ENCODE measurements at regions not wholly inside any gene's neighbourhood (a gene's known extent, or its start where the extent isn't known, plus 50 kb on each side); places are given as distances from the start of the nearest gene placed in this dataset.
"Not testable (repeated sequence)": the region's sequence is repeated elsewhere in the genome, so short reads cannot be mapped to it uniquely, and the experiment has no call there.

DNA sequence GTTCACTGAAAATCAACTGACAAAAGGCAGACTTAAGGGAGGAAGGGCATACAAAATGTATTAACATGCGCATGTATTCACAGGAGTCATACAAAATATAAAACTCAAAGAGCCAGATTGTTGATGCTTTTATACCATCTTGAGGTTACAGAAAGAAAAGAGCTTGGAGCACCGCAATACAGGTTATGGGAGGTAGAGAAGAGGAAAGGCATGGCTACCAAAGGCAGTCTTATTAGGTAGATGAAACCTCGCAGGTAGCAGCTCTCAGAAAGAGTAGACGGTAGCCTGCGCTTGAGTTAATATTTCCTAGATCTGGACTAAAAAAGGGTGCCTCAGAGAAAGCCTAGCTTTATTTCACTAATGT is 69.0 kb upstream of the DHRS4 start:
- Histone ChIP-seq H3K4me3 (ENCODE audit: low read depth in 1 of 2, low read length in 2 of 2) (no peak overlapping the region), H3K27me3 (ENCODE audit: low read depth, low read length) (no peaks in the 10 kb centered on the region), H3K27ac (ENCODE audit: low read length) (no peak overlapping the region), H3K4me1 (ENCODE audit: control insufficient read depth in 1 of 2, insufficient read depth in 2 of 2, low read length in 2 of 2) (no peaks in the 10 kb centered on the region), H3K36me3 (ENCODE audit: control insufficient read depth in 1 of 2, insufficient read depth in 2 of 2, low read length in 2 of 2) (no peaks in the 10 kb centered on the region), H3K9me3 (ENCODE audit: control insufficient read depth in 1 of 2, low read length in 2 of 2) (peaks cover 5 to 7% of the 10 kb centered on the region in 2 donors)

DNA sequence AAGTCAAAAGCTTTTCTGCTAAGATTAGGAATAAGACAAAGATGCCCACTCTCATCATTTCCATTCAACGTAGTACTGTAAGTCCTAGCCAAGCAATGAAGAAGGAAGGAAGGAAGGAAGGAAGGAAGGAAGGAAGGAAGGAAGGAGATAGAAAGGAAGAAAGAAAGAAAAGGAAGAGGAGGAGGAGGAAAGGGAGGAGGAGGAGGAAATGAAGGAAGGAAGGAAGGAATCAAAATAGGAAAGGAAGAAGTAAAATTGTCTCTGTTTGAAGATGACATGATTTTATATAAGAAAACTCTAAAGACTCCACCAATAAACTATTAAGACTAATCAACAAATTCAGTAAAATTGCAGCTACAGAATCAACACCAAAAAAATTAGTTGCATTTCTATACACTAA is 66.0 kb upstream of the DHRS4 start:
- Histone ChIP-seq H3K27me3 (ENCODE audit: low read depth, low read length) (no peaks in the 10 kb centered on the region), H3K27ac (ENCODE audit: low read length) (no peak overlapping the region), H3K9me3 (ENCODE audit: control insufficient read depth in 1 of 2, low read length in 2 of 2) (peaks cover 5 to 7% of the 10 kb centered on the region in 2 donors), H3K36me3 (ENCODE audit: control insufficient read depth in 1 of 2, insufficient read depth in 2 of 2, low read length in 2 of 2) (no peaks in the 10 kb centered on the region), H3K4me1 (ENCODE audit: control insufficient read depth in 1 of 2, insufficient read depth in 2 of 2, low read length in 2 of 2) (no peaks in the 10 kb centered on the region), H3K4me3 (ENCODE audit: low read depth in 1 of 2, low read length in 2 of 2) (no peak overlapping the region)

DNA sequence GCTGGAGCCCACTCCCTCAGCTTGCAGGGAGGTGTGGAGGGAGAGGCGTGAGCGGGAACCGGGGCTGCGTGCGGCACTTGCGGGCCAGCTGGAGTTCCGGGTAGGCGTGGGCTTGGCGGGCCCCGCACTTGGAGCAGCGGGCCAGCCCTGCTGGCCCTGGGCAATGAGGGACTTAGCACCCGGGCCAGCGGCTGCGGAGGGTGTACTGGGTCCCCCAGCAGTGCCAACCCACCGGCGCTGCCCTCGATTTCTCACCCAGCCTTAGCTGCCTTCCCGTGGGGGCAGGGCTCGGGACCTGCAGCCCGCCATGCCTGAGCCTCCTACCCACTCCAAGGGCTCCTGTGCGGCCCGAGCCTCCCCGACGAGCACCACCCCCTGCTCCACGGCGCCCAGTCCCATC is 61.9 kb upstream of the DHRS4 start:
- H3K36me3 ChIP-seq (ENCODE audit: control insufficient read depth in 1 of 2, insufficient read depth in 2 of 2, low read length in 2 of 2); H3K9me3 ChIP-seq (ENCODE audit: control insufficient read depth in 1 of 2, low read length in 2 of 2); H3K4me1 ChIP-seq (ENCODE audit: control insufficient read depth in 1 of 2, insufficient read depth in 2 of 2, low read length in 2 of 2); H3K27me3 ChIP-seq (ENCODE audit: low read depth, low read length); H3K4me3 ChIP-seq (ENCODE audit: low read depth in 1 of 2, low read length in 2 of 2); H3K27ac ChIP-seq (ENCODE audit: low read length): not testable (repeated sequence)

DNA sequence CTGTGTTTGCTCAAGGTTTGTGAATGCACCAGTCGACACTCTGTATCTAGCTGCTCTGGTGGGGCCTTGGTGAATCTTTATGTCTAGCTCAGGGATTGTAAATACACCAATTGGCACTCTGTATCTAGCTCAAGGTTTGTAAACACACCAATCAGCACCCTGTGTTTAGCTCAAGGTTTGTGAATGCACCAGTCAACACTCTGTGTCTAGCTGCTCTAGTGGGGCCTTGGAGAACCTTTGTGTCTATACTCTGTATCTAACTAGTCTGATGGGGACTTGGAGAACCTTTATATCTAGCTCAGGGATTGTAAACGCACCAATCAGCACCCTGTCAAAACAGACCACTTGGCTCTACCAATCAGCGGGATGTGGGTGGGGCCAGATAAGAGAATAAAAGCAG is 61.3 kb upstream of the DHRS4 start:
- H3K27ac ChIP-seq (ENCODE audit: low read length); H3K4me3 ChIP-seq (ENCODE audit: low read depth in 1 of 2, low read length in 2 of 2); H3K4me1 ChIP-seq (ENCODE audit: control insufficient read depth in 1 of 2, insufficient read depth in 2 of 2, low read length in 2 of 2); H3K27me3 ChIP-seq (ENCODE audit: low read depth, low read length); H3K36me3 ChIP-seq (ENCODE audit: control insufficient read depth in 1 of 2, insufficient read depth in 2 of 2, low read length in 2 of 2); H3K9me3 ChIP-seq (ENCODE audit: control insufficient read depth in 1 of 2, low read length in 2 of 2): not testable (repeated sequence)

DNA sequence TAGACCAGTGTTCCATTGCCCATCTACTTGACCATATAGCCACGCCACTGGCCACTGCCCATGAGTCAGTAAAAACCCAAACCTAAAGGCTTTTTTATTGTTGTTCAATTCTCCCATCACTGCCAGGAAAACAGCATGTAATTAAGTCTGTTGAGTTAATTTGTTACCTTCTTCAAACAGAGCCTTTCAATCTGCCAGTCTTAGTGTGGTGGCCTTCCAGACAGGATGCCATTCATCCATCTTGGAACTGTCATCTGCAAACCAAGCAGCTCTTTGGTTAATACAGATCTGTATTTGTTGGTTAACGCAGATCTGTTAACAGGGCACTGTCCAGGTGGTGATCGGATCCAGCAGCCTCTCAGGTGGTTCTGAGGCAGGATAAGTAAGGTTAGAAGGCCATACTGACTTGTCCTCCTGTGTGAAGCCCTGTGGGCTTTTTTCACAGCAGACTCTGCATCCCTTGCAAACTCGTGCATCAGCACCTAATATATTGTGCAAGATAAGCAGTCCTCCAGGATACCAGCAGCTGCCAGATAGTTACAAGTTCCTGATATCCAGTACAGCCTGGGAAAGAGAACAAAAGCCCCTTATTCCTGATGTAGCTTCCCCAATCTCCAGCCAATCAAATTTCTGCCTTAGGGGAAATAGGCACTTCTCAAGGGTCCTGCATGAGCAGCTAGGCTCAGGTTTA is 59.1 kb upstream of the DHRS4 start:
- Histone ChIP-seq H3K27ac (ENCODE audit: low read length) (no peak overlapping the region), H3K4me3 (ENCODE audit: low read depth in 1 of 2, low read length in 2 of 2) (no peak overlapping the region), H3K9me3 (ENCODE audit: control insufficient read depth in 1 of 2, low read length in 2 of 2) (no peaks in the 10 kb centered on the region), H3K27me3 (ENCODE audit: low read depth, low read length) (no peaks in the 10 kb centered on the region), H3K36me3 (ENCODE audit: control insufficient read depth in 1 of 2, insufficient read depth in 2 of 2, low read length in 2 of 2) (no peaks in the 10 kb centered on the region), H3K4me1 (ENCODE audit: control insufficient read depth in 1 of 2, insufficient read depth in 2 of 2, low read length in 2 of 2) (no peaks in the 10 kb centered on the region)

DNA sequence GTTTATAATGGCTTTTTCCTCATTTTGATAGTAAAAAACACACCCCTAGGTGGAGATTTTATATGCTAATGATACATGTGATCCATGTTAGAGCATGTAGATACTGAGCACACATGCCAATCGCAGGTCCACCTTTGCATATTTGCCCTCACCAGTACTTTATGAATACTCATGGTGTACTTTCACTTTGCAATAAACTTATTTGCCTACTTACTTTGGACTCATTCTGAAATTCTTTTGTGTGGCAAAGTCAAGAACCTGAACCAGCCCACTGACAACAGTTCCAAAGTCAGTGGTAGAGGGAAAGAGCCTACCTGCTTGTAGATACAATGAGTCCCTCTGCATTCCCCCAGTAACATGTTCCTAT is 58.5 kb upstream of the DHRS4 start:
- no peaks in the 10 kb centered on the region for H3K36me3 ChIP-seq (ENCODE audit: control insufficient read depth in 1 of 2, insufficient read depth in 2 of 2, low read length in 2 of 2)
- H3K27ac ChIP-seq (ENCODE audit: low read length) = no peak overlapping the region
- no peaks in the 10 kb centered on the region for H3K9me3 ChIP-seq (ENCODE audit: control insufficient read depth in 1 of 2, low read length in 2 of 2)
- H3K4me3 ChIP-seq (ENCODE audit: low read depth in 1 of 2, low read length in 2 of 2) = no peak overlapping the region
- H3K4me1 ChIP-seq (ENCODE audit: control insufficient read depth in 1 of 2, insufficient read depth in 2 of 2, low read length in 2 of 2) = no peaks in the 10 kb centered on the region
- no peaks in the 10 kb centered on the region for H3K27me3 ChIP-seq (ENCODE audit: low read depth, low read length)

DNA sequence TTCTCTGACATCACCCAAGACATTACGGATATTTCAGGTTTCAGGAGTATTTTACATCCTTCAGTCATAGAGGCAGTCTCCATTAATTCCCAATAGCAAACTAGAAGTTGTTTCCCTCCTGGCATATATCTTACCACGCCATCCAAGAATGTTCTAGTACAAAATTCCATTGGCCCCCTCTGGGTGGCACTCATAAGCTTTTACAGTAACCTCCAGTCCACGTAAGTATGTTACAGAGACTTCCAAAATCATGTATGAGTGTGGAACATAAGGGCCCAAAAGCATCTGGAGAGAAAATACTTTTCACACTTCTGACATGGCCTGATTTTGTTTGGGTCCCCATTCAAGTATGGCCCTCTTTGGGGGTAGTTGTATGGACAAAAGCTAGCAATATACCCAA is 58.1 kb upstream of the DHRS4 start:
- Histone ChIP-seq H3K27me3 (ENCODE audit: low read depth, low read length) (no peaks in the 10 kb centered on the region), H3K4me3 (ENCODE audit: low read depth in 1 of 2, low read length in 2 of 2) (no peak overlapping the region)

DNA sequence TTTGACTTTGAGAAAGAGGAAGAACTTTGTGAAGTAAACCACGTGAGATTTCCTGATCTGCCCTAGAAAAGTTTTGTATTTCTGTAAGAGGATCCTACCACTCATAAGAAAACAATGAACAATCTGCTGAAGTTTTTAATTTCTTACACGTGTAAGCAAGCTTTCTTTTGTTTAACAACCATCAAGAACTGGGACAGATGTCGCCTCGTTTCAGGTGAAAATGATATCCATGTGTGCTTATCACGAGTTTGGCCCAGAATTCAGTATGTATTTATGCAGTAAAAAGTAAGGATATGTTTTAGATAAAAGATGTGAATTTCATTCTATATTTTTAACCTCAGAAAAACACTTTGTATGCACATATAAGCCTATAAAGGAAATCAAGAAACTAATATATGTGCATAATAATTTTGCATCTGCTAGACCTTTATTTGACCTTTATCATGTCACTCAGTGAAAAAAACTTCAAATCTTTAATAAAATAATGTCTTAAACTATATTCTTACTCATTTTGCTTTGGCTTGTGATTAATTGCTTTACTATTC is 56.9 kb upstream of the DHRS4 start:
- no peaks in the 10 kb centered on the region for H3K9me3 ChIP-seq (ENCODE audit: control insufficient read depth in 1 of 2, low read length in 2 of 2)
- no peak overlapping the region for H3K27ac ChIP-seq (ENCODE audit: low read length)
- no peak overlapping the region for H3K4me3 ChIP-seq (ENCODE audit: low read depth in 1 of 2, low read length in 2 of 2)
- no peaks in the 10 kb centered on the region for H3K27me3 ChIP-seq (ENCODE audit: low read depth, low read length)
- no peaks in the 10 kb centered on the region for H3K36me3 ChIP-seq (ENCODE audit: control insufficient read depth in 1 of 2, insufficient read depth in 2 of 2, low read length in 2 of 2)
- H3K4me1 ChIP-seq (ENCODE audit: control insufficient read depth in 1 of 2, insufficient read depth in 2 of 2, low read length in 2 of 2) = no peaks in the 10 kb centered on the region

More for the DNA sequence above, 58.1 kb upstream of the DHRS4 start:
- Histone ChIP-seq H3K4me1 (ENCODE audit: control insufficient read depth in 1 of 2, insufficient read depth in 2 of 2, low read length in 2 of 2) (no peaks in the 10 kb centered on the region), H3K9me3 (ENCODE audit: control insufficient read depth in 1 of 2, low read length in 2 of 2) (no peaks in the 10 kb centered on the region), H3K27ac (ENCODE audit: low read length) (no peak overlapping the region), H3K36me3 (ENCODE audit: control insufficient read depth in 1 of 2, insufficient read depth in 2 of 2, low read length in 2 of 2) (no peaks in the 10 kb centered on the region)

DNA sequence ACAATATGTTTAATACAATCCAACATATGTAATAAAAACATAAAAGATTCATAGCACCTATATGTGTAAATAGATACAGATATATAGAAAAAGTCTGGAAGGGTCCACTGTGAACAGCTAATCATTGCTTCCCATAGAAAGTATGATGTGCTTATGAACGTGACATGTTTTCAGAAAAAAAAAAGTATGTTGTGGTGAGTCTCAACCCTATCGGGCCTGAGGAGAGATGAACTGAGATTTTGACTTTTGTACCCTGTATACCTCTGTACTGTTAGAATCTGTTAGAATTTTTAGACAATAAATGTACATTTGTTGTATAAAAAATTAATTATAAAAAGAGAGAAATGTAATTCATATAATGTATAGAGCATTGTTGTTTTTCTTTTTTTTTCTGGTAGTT is 56.3 kb upstream of the DHRS4 start:
- not testable (repeated sequence) for H3K4me1 ChIP-seq (ENCODE audit: control insufficient read depth in 1 of 2, insufficient read depth in 2 of 2, low read length in 2 of 2); H3K27ac ChIP-seq (ENCODE audit: low read length); H3K4me3 ChIP-seq (ENCODE audit: low read depth in 1 of 2, low read length in 2 of 2); H3K9me3 ChIP-seq (ENCODE audit: control insufficient read depth in 1 of 2, low read length in 2 of 2); H3K36me3 ChIP-seq (ENCODE audit: control insufficient read depth in 1 of 2, insufficient read depth in 2 of 2, low read length in 2 of 2); H3K27me3 ChIP-seq (ENCODE audit: low read depth, low read length)

DNA sequence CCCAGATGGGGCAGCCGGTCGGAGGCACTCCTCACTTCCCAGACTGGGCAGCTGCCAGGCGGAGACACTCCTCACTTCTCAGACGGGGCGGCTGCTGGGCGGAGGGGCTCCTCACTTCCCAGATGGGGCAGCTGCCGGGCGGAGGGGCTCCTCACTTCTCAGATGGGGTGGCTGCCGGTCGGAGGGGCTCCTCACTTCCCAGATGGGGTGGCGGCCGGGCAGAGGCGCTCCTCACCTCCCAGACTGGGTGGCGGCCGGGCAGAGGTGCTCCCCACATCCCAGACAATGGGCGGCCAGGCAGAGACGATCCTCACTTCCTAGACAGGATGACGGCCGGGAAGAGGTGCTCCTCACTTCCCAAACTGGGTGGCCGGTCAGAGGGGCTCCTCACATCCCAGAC is 55.2 kb upstream of the DHRS4 start:
- not testable (repeated sequence) for H3K27me3 ChIP-seq (ENCODE audit: low read depth, low read length); H3K4me3 ChIP-seq (ENCODE audit: low read depth in 1 of 2, low read length in 2 of 2); H3K9me3 ChIP-seq (ENCODE audit: control insufficient read depth in 1 of 2, low read length in 2 of 2); H3K36me3 ChIP-seq (ENCODE audit: control insufficient read depth in 1 of 2, insufficient read depth in 2 of 2, low read length in 2 of 2); H3K4me1 ChIP-seq (ENCODE audit: control insufficient read depth in 1 of 2, insufficient read depth in 2 of 2, low read length in 2 of 2); H3K27ac ChIP-seq (ENCODE audit: low read length)

DNA sequence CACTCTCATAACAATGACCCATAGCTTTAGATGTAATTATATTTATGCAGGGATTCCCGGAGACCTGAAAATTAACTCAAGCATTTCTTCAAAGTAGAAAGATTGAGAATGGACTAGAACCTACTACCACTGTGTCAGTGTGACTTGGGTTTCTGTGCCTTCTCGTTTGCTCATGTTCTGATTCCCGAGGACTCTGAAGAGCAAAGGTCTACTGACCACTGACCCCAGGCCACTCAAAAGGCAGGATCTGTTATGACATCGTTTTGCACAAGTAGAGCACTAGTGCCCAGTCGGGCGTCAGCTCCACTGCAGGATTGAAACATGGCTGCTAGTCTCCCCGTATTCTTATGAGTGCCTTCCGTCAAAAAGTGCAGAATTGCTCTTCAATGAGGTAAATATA is 53.8 kb upstream of the DHRS4 start:
- Histone ChIP-seq H3K36me3 (ENCODE audit: control insufficient read depth in 1 of 2, insufficient read depth in 2 of 2, low read length in 2 of 2) (no peaks in the 10 kb centered on the region), H3K9me3 (ENCODE audit: control insufficient read depth in 1 of 2, low read length in 2 of 2) (no peaks in the 10 kb centered on the region), H3K27ac (ENCODE audit: low read length) (no peak overlapping the region), H3K4me3 (ENCODE audit: low read depth in 1 of 2, low read length in 2 of 2) (no peak overlapping the region), H3K27me3 (ENCODE audit: low read depth, low read length) (no peaks in the 10 kb centered on the region), H3K4me1 (ENCODE audit: control insufficient read depth in 1 of 2, insufficient read depth in 2 of 2, low read length in 2 of 2) (no peaks in the 10 kb centered on the region)

DNA sequence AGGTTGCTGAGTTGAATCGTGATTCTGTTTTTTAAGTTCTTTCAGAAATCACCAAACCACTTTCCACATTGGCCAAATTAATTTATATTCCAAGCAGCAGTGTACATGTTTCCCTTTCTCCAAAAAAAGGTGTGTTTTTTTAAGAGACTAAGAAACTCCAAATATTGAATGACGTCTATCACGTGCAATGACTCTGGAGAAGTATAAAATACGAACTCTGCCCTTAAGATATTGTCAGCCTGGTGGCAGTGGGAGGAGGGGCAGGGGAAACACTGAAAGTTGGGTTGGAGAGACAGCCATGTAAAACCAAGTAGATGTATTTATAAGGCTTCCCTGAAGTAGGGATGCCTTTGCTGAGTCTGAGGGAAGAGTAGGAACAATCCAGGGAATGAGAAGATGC is 50.1 kb upstream of the DHRS4 start:
- no peaks in the 10 kb centered on the region for H3K4me1 ChIP-seq (ENCODE audit: control insufficient read depth in 1 of 2, insufficient read depth in 2 of 2, low read length in 2 of 2)
- H3K36me3 ChIP-seq (ENCODE audit: control insufficient read depth in 1 of 2, insufficient read depth in 2 of 2, low read length in 2 of 2) = no peaks in the 10 kb centered on the region
- no peaks in the 10 kb centered on the region for H3K27me3 ChIP-seq (ENCODE audit: low read depth, low read length)
- no peak overlapping the region for H3K27ac ChIP-seq (ENCODE audit: low read length)
- no peaks in the 10 kb centered on the region for H3K9me3 ChIP-seq (ENCODE audit: control insufficient read depth in 1 of 2, low read length in 2 of 2)
- H3K4me3 ChIP-seq (ENCODE audit: low read depth in 1 of 2, low read length in 2 of 2) = no peak overlapping the region
